CD8-positive, alpha-beta memory T cell (primary cell): ENCODE measurements at regions not wholly inside any gene's neighbourhood (a gene's known extent, or its start where the extent isn't known, plus 50 kb on each side); places are given as distances from the start of the nearest gene placed in this dataset.

Experiments
- CTCF ChIA-PET: fragments of 350-600 bp; sonication (Branson Sonifier 250); formaldehyde crosslinking; loops from one replicate; lab custom pipeline; 2021; ENCODE audit warnings: antibody characterized with exemption; lab: Charles Lee
- POLR2A ChIA-PET: fragments of 350-600 bp; sonication (Branson Sonifier 250); formaldehyde crosslinking; loops from one replicate; lab custom pipeline; 2021; ENCODE audit warnings: antibody characterized with exemption; lab: Charles Lee
- DNase-seq, 5 donors: peaks; one replicate each; pipeline versions ENCODE4 v3.0.0 to v3.0.0-alpha.2; 2020 to 2022; ENCODE audit warnings: mixed read lengths in 1 of 5
- H3K27ac ChIP-seq: one replicate; pipeline ENCODE4 v1.7.0; 2013; ENCODE audit warnings: low read depth, mild to moderate bottlenecking, low read length, moderate library complexity
- H3K27me3 ChIP-seq: 2 replicates; pipeline ENCODE4 v1.7.0; 2013; ENCODE audit warnings: low read length, mild to moderate bottlenecking; ENCODE audit not compliant: insufficient read depth, poor library complexity, severe bottlenecking
- H3K36me3 ChIP-seq: 2 replicates; pipeline ENCODE4 v1.7.0; 2013; ENCODE audit warnings: mild to moderate bottlenecking, low read length, moderate library complexity; ENCODE audit not compliant: insufficient read depth
- H3K4me1 ChIP-seq: 2 replicates; pipeline ENCODE4 v1.7.0; 2013; ENCODE audit warnings: mild to moderate bottlenecking, low read length, moderate library complexity; ENCODE audit not compliant: insufficient read depth
- H3K4me3 ChIP-seq: 2 replicates; pipeline ENCODE4 v1.7.0; 2013; ENCODE audit warnings: mild to moderate bottlenecking, low read length
- H3K9me3 ChIP-seq: 2 replicates; pipeline ENCODE4 v1.7.0; 2013; ENCODE audit warnings: mild to moderate bottlenecking, low read length
- H3K27ac Mint-ChIP-seq, 8 donors: one replicate each; pipeline ENCODE4 v1.8.0; 2020 to 2021; ENCODE audit warnings: mixed read lengths in 8 of 8, mild to moderate bottlenecking in 6 of 8, inconsistent platforms in 3 of 8, moderate library complexity in 3 of 8
- H3K27me3 Mint-ChIP-seq, 2 donors: one replicate each; pipeline ENCODE4 v1.8.0; 2020 to 2021; ENCODE audit warnings: mixed read lengths in 2 of 2, mild to moderate bottlenecking in 1 of 2, moderate library complexity in 1 of 2
- H3K36me3 Mint-ChIP-seq, 3 donors: one replicate each; pipeline ENCODE4 v1.8.0; 2020 to 2021; ENCODE audit warnings: mixed read lengths in 3 of 3, inconsistent platforms in 1 of 3, mild to moderate bottlenecking in 1 of 3
- H3K4me1 Mint-ChIP-seq, 3 donors: one replicate each; pipeline ENCODE4 v1.8.0; 2020 to 2021; ENCODE audit warnings: mixed read lengths in 3 of 3, inconsistent platforms in 1 of 3, mild to moderate bottlenecking in 1 of 3
- H3K4me3 Mint-ChIP-seq, 7 donors: one replicate each; pipeline ENCODE4 v1.8.0; 2020 to 2021; ENCODE audit warnings: mixed read lengths in 7 of 7, mild to moderate bottlenecking in 6 of 7, moderate library complexity in 4 of 7, inconsistent platforms in 2 of 7
- H3K9me3 Mint-ChIP-seq, 5 donors: one replicate each; pipeline ENCODE4 v1.8.0; 2020 to 2022; ENCODE audit warnings: mixed read lengths in 5 of 5, mild to moderate bottlenecking in 3 of 5, moderate library complexity in 2 of 5, inconsistent platforms in 1 of 5

GRCh38 chr7:110400411-110400810 lies 690.5 kb upstream of the LRRN3 start:
- Histone ChIP-seq H3K4me3 (no peak overlapping the region), H3K36me3 (no peaks in the 10 kb centered on the region), H3K27me3 (no peaks in the 10 kb centered on the region), H3K27ac (no peak overlapping the region), H3K4me1 (no peaks in the 10 kb centered on the region), H3K9me3 (no peaks in the 10 kb centered on the region)
- POLR2A ChIA-PET = no interaction called here
- no peak overlapping the region for H3K27ac Mint-ChIP-seq
- DNase-seq = no peak
- CTCF ChIA-PET = no interaction called here
- H3K27me3 Mint-ChIP-seq = no peaks in the 10 kb centered on the region
- no peaks in the 10 kb centered on the region for H3K36me3 Mint-ChIP-seq
- H3K4me3 Mint-ChIP-seq = no peak overlapping the region
- H3K4me1 Mint-ChIP-seq = no peaks in the 10 kb centered on the region
- no peaks in the 10 kb centered on the region for H3K9me3 Mint-ChIP-seq

- no peaks in the 10 kb centered on the region for H3K36me3 Mint-ChIP-seq
- Histone ChIP-seq H3K9me3 (no peaks in the 10 kb centered on the region), H3K36me3 (no peaks in the 10 kb centered on the region), H3K4me1 (no peaks in the 10 kb centered on the region), H3K27ac (no peak overlapping the region), H3K4me3 (no peak overlapping the region), H3K27me3 (no peaks in the 10 kb centered on the region)
- CTCF ChIA-PET = no interaction called here
- POLR2A ChIA-PET = no interaction called here
- no peak overlapping the region for H3K27ac Mint-ChIP-seq
- no peak for DNase-seq
- no peak overlapping the region for H3K4me3 Mint-ChIP-seq
- H3K4me1 Mint-ChIP-seq = no peaks in the 10 kb centered on the region
- peaks cover 0 to 2% (median 0%) of the 10 kb centered on the region in 5 donors for H3K9me3 Mint-ChIP-seq
- no peaks in the 10 kb centered on the region for H3K27me3 Mint-ChIP-seq
Measured at GRCh38 chr7:110407242-110407641, 683.7 kb upstream of the LRRN3 start.

GRCh38 chr7:110407706-110408105 lies 683.2 kb upstream of the LRRN3 start:
- Histone ChIP-seq H3K27me3 (no peaks in the 10 kb centered on the region), H3K4me1 (no peaks in the 10 kb centered on the region), H3K9me3 (no peaks in the 10 kb centered on the region), H3K36me3 (no peaks in the 10 kb centered on the region), H3K27ac (no peak overlapping the region), H3K4me3 (no peak overlapping the region)
- ChIA-PET POLR2A (no interaction called here), CTCF (no interaction called here)
- Mint-ChIP-seq H3K4me1 (no peaks in the 10 kb centered on the region), H3K27ac (no peak overlapping the region), H3K27me3 (no peaks in the 10 kb centered on the region), H3K4me3 (no peak overlapping the region), H3K9me3 (peaks cover 0 to 2% (median 0%) of the 10 kb centered on the region in 5 donors), H3K36me3 (no peaks in the 10 kb centered on the region)
- DNase-seq = no peak

GRCh38 chr7:110412614-110413013 lies 678.3 kb upstream of the LRRN3 start:
- H3K9me3 ChIP-seq = no peaks in the 10 kb centered on the region
- no peaks in the 10 kb centered on the region for H3K4me1 ChIP-seq
- Mint-ChIP-seq H3K36me3 (no peaks in the 10 kb centered on the region), H3K9me3 (peaks cover 0 to 4% (median 0%) of the 10 kb centered on the region in 5 donors), H3K4me1 (no peaks in the 10 kb centered on the region), H3K4me3 (no peak overlapping the region), H3K27me3 (peaks cover 2 to 4% of the 10 kb centered on the region in 2 donors), H3K27ac (no peak overlapping the region)
- no peak for DNase-seq
- H3K4me3 ChIP-seq = no peak overlapping the region
- no peaks in the 10 kb centered on the region for H3K36me3 ChIP-seq
- H3K27me3 ChIP-seq = no peaks in the 10 kb centered on the region
- POLR2A ChIA-PET = no interaction called here
- CTCF ChIA-PET = no interaction called here
- H3K27ac ChIP-seq = no peak overlapping the region

GRCh38 chr7:110413038-110413437 lies 677.9 kb upstream of the LRRN3 start:
- no peaks in the 10 kb centered on the region for H3K36me3 Mint-ChIP-seq
- peaks cover 2 to 4% of the 10 kb centered on the region in 2 donors for H3K27me3 Mint-ChIP-seq

GRCh38 chr7:110417611-110418010 lies 673.3 kb upstream of the LRRN3 start:
- CTCF ChIA-PET = no interaction called here
- H3K27me3 ChIP-seq = no peaks in the 10 kb centered on the region
- H3K9me3 ChIP-seq = no peaks in the 10 kb centered on the region
- Mint-ChIP-seq H3K27me3 (peaks cover 2 to 4% of the 10 kb centered on the region in 2 donors), H3K9me3 (peaks cover 0 to 4% (median 0%) of the 10 kb centered on the region in 5 donors), H3K4me3 (no peak overlapping the region), H3K4me1 (no peaks in the 10 kb centered on the region), H3K27ac (no peak overlapping the region), H3K36me3 (no peaks in the 10 kb centered on the region)
- POLR2A ChIA-PET = no interaction called here
- no peaks in the 10 kb centered on the region for H3K36me3 ChIP-seq
- H3K4me1 ChIP-seq = no peaks in the 10 kb centered on the region
- no peak overlapping the region for H3K4me3 ChIP-seq
- no peak overlapping the region for H3K27ac ChIP-seq
- DNase-seq = no peak

More at GRCh38 chr7:110413038-110413437, 677.9 kb upstream of the LRRN3 start:
- Mint-ChIP-seq H3K27ac (no peak overlapping the region), H3K4me1 (no peaks in the 10 kb centered on the region), H3K4me3 (no peak overlapping the region), H3K9me3 (peaks cover 0 to 4% (median 0%) of the 10 kb centered on the region in 5 donors)
- ChIA-PET POLR2A (no interaction called here), CTCF (no interaction called here)
- Histone ChIP-seq H3K9me3 (no peaks in the 10 kb centered on the region), H3K27ac (no peak overlapping the region), H3K4me1 (no peaks in the 10 kb centered on the region), H3K36me3 (no peaks in the 10 kb centered on the region), H3K4me3 (no peak overlapping the region), H3K27me3 (no peaks in the 10 kb centered on the region)
- DNase-seq = no peak

GRCh38 chr7:110418659-110419280 lies 672.2 kb upstream of the LRRN3 start:
- H3K4me3 Mint-ChIP-seq = no peak overlapping the region
- Histone ChIP-seq H3K36me3 (no peaks in the 10 kb centered on the region), H3K4me1 (no peaks in the 10 kb centered on the region), H3K9me3 (no peaks in the 10 kb centered on the region), H3K4me3 (no peak overlapping the region), H3K27ac (no peak overlapping the region), H3K27me3 (no peaks in the 10 kb centered on the region)
- H3K36me3 Mint-ChIP-seq = no peaks in the 10 kb centered on the region
- ChIA-PET POLR2A (no interaction called here), CTCF (no interaction called here)
- no peak for DNase-seq
- H3K27ac Mint-ChIP-seq = no peak overlapping the region
- H3K27me3 Mint-ChIP-seq = peaks cover 2 to 4% of the 10 kb centered on the region in 2 donors
- H3K9me3 Mint-ChIP-seq = peaks cover 0 to 4% (median 0%) of the 10 kb centered on the region in 5 donors
- no peaks in the 10 kb centered on the region for H3K4me1 Mint-ChIP-seq

GRCh38 chr7:110420788-110421187 lies 670.1 kb upstream of the LRRN3 start:
- Histone ChIP-seq H3K27ac (no peak overlapping the region), H3K4me1 (no peaks in the 10 kb centered on the region), H3K36me3 (no peaks in the 10 kb centered on the region), H3K4me3 (no peak overlapping the region), H3K27me3 (no peaks in the 10 kb centered on the region), H3K9me3 (no peaks in the 10 kb centered on the region)
- H3K9me3 Mint-ChIP-seq = peaks cover 0 to 3% (median 0%) of the 10 kb centered on the region in 5 donors
- ChIA-PET CTCF (no interaction called here), POLR2A (no interaction called here)
- H3K27ac Mint-ChIP-seq = no peak overlapping the region
- no peaks in the 10 kb centered on the region for H3K36me3 Mint-ChIP-seq
- no peaks in the 10 kb centered on the region for H3K4me1 Mint-ChIP-seq
- no peak overlapping the region for H3K4me3 Mint-ChIP-seq
- H3K27me3 Mint-ChIP-seq = peaks cover 2 to 4% of the 10 kb centered on the region in 2 donors
- DNase-seq = no peak
